HG03025 (cell line): ENCODE measurements at regions not wholly inside any gene's neighbourhood (a gene's known extent, or its start where the extent isn't known, plus 50 kb on each side); places are given as distances from the start of the nearest gene placed in this dataset.

Experiments
- ATAC-seq: cut with Tn5 transposase; IDR thresholded peaks from one replicate; pipeline ENCODE4 v1.9.1; 2021; ENCODE audit warnings: mild to moderate bottlenecking, moderate library complexity; ENCODE audit not compliant: unreplicated experiment, low FRiP score

GRCh38 chrX:94041881-94042280 lies 367.9 kb downstream of the FAM133A start:
- no peak for ATAC-seq

- no peak for ATAC-seq
Measured at GRCh38 chrX:94045724-94046123, 371.7 kb downstream of the FAM133A start.

GRCh38 chrX:94051926-94052325 lies 377.9 kb downstream of the FAM133A start:
- ATAC-seq: no peak

- no peak for ATAC-seq
Measured at GRCh38 chrX:94053575-94053974, 379.6 kb downstream of the FAM133A start.

GRCh38 chrX:94057385-94057784 lies 383.4 kb downstream of the FAM133A start:
- ATAC-seq: no peak

GRCh38 chrX:94058728-94059382 lies 384.8 kb downstream of the FAM133A start:
- ATAC-seq: no peak

- ATAC-seq: no peak
Measured at GRCh38 chrX:94065091-94065490, 391.1 kb downstream of the FAM133A start.

- ATAC-seq: no peak
Measured at GRCh38 chrX:94089149-94089548, 415.1 kb downstream of the FAM133A start.

- no peak for ATAC-seq
Measured at GRCh38 chrX:94097868-94098267, 423.9 kb downstream of the FAM133A start.

GRCh38 chrX:94107981-94108380 lies 434.0 kb downstream of the FAM133A start:
- ATAC-seq: no peak

GRCh38 chrX:94114362-94114761 lies 440.4 kb downstream of the FAM133A start:
- ATAC-seq: no peak

- ATAC-seq: no peak
Measured at GRCh38 chrX:94121799-94122198, 447.8 kb downstream of the FAM133A start.

- ATAC-seq: no peak
Measured at GRCh38 chrX:94123062-94123461, 449.1 kb downstream of the FAM133A start.

GRCh38 chrX:94162971-94163370 lies 489.0 kb downstream of the FAM133A start:
- no peak for ATAC-seq

- ATAC-seq: no peak
Measured at GRCh38 chrX:94178145-94178788, 504.3 kb downstream of the FAM133A start.

GRCh38 chrX:94204524-94204923 lies 530.5 kb downstream of the FAM133A start:
- ATAC-seq: no peak

- ATAC-seq: no peak
Measured at GRCh38 chrX:94216738-94217137, 542.7 kb downstream of the FAM133A start.

- no peak for ATAC-seq
Measured at GRCh38 chrX:94252211-94252610, 578.2 kb downstream of the FAM133A start.

GRCh38 chrX:94256396-94256795 lies 582.4 kb downstream of the FAM133A start:
- ATAC-seq: no peak

- ATAC-seq: no peak
Measured at GRCh38 chrX:94265323-94265722, 591.3 kb downstream of the FAM133A start.

GRCh38 chrX:94288325-94288724 lies 614.3 kb downstream of the FAM133A start:
- no peak for ATAC-seq

GRCh38 chrX:94288972-94289371 lies 615.0 kb downstream of the FAM133A start:
- ATAC-seq: no peak
